Heart right ventricle (tissue), 16 donors: ENCODE measurements at regions not wholly inside any gene's neighbourhood (a gene's known extent, or its start where the extent isn't known, plus 50 kb on each side); places are given as distances from the start of the nearest gene placed in this dataset.

Experiments used
- ATAC-seq, 8 donors: fragments of 200-7000 bp; cut with Tn5 transposase; one replicate each; pipeline ENCODE4 v1.9.1; 2020; ENCODE audit warnings: mild to moderate bottlenecking in 8 of 8, moderate library complexity in 8 of 8, moderate number of reproducible peaks in 1 of 8
- DNase-seq, 2 donors: peaks; one replicate each; pipeline ENCODE4 v3.0.0-alpha.2; 2020
- H3K27ac ChIP-seq, 10 donors: fragments of 200-600 bp; sonication (generic) in 2 of 10; one replicate each; pipeline versions ENCODE4 v1.5.0 to v1.8.0; 2020 to 2022; ENCODE audit warnings: mild to moderate bottlenecking in 3 of 10
- H3K27me3 ChIP-seq, 7 donors: fragments of 200-600 bp; one replicate each; pipeline ENCODE4 v1.8.0; 2021 to 2022; ENCODE audit warnings: mild to moderate bottlenecking in 2 of 7
- H3K36me3 ChIP-seq, 9 donors: fragments of 200-600 bp; sonication (generic) in 1 of 9; one replicate each; pipeline versions ENCODE4 v1.5.0 to v1.8.0; 2020 to 2022; ENCODE audit warnings: mild to moderate bottlenecking in 2 of 9
- H3K4me1 ChIP-seq, 9 donors: fragments of 200-600 bp; sonication (generic) in 1 of 9; one replicate each; pipeline versions ENCODE4 v1.5.0 to v1.8.0; 2020 to 2022; ENCODE audit warnings: mild to moderate bottlenecking in 4 of 9
- H3K4me3 ChIP-seq, 10 donors: fragments of 200-600 bp; sonication (generic) in 2 of 10; one replicate each; pipeline versions ENCODE4 v1.5.0 to v1.8.0; 2020 to 2022; ENCODE audit warnings: mild to moderate bottlenecking in 7 of 10, moderate library complexity in 2 of 10
- H3K9me3 ChIP-seq, 11 donors: fragments of 200-600 bp in 10 of 11; sonication (generic) in 2 of 11; one replicate each; pipeline versions ENCODE4 v1.5.0 to v1.8.0; 2013 to 2022; ENCODE audit warnings: mild to moderate bottlenecking in 2 of 11, control low read depth in 1 of 11, moderate library complexity in 1 of 11
- CTCF ChIP-seq, 9 donors: fragments of 200-600 bp; sonication (generic) in 2 of 9; IDR thresholded peaks; one replicate each; pipeline versions ENCODE4 v1.5.0 to v1.8.0; 2021 to 2022; ENCODE audit warnings: antibody characterized with exemption in 9 of 9, mild to moderate bottlenecking in 5 of 9, moderate library complexity in 1 of 9
- WGBS, 2 donors: extraction: QIAGEN DNeasy Blood & Tissue Kit; methylation state at CpG; one replicate each; pipeline ENCODE4 v1.1.7; 2013; ENCODE audit warnings: inconsistent platforms in 1 of 2; 5-methylcytosine and 5-hydroxymethylcytosine counted together
- intact Hi-C, 10 donors: fragments of 100-400 bp; cut with DNase I; formaldehyde crosslinking; loops; one replicate each; pipeline versions ENCODE4 v1.11.1 to v1.14.2; 2022
- donor health status: Arrhythmogenic right ventricular cardiomyopathy.
- donor health status: ischemic (EF 13 %, LVEDD 7.1; RV severe dilation, severe dysfunction).
- donor health status: healthy with polysubstance abuse.
- donor health status: DM: no; HTN: yes; CAD: no.
- donor health status: DM: no; HTN: no; CAD: no.
- donor health status: ischemic (EF 25% LVEDD 6.9; RV normal size, moderate dysfunction).
- donor health status: ischemic (EF 25% LVEDD 5.7; RV mildly dilated, moderate dysfunction).
- donor health status: healthy.
- donor health status: DM: yes; HTN: yes; CAD: no.
- donor health status: Ischemic cardiomyopathy.
- donor health status: ischemic (EF 35%, LVEDD 5.7; RV mildly dilated, moderate dysfunction).
- donor health status: nonischemic (EF 11% LVEDD 7.7; RV severe dilation, severe dysfunction).
- donor health status: DM: yes; HTN: yes; CAD: no.
- donor health status: PGD.
- donor health status: ischemic (EF 29% LVEDD 5.4; RV normal size, mild dysfunction).
- donor health status: nonischemic (EF 23%, LVEDD 6.1; RV moderate dilation, normal function).

- no peak for TF ChIP-seq CTCF (IDR thresholded peaks at IDR 0.05)
- WGBS, 2 donors, result 76 to 85% methylated on average over 1 of the region's 1 CpG
- Histone ChIP-seq H3K4me1 (no peaks in the 10 kb centered on the region), H3K4me3 (no peak overlapping the region), H3K27me3 (peaks cover 0 to 6% (median 0%) of the 10 kb centered on the region in 7 donors), H3K36me3 (no peaks in the 10 kb centered on the region), H3K9me3 (no peaks in the 10 kb centered on the region), H3K27ac (no peak overlapping the region)
- DNase-seq (no peak), ATAC-seq (no peak)
- intact Hi-C loops, result no loop called here
Observed at GRCh38 chrX:12032082-12032481, 106.2 kb upstream of the FRMPD4 start.

GRCh38 chrX:12034741-12035140 is 103.5 kb upstream of the FRMPD4 start:
- H3K27me3 ChIP-seq, result no peaks in the 10 kb centered on the region
- no peak overlapping the region for H3K4me3 ChIP-seq
- no peaks in the 10 kb centered on the region for H3K9me3 ChIP-seq
- no peak for TF ChIP-seq CTCF (IDR thresholded peaks at IDR 0.05)
- intact Hi-C loops, result no loop called here
- no peak for DNase-seq
- ATAC-seq, result no peak
- H3K4me1 ChIP-seq, result no peaks in the 10 kb centered on the region
- no peaks in the 10 kb centered on the region for H3K36me3 ChIP-seq
- 71 to 72% methylated on average over 6 of the region's 6 CpGs for WGBS, 2 donors
- no peak overlapping the region for H3K27ac ChIP-seq

- Histone ChIP-seq H3K4me3 (no peak overlapping the region), H3K27ac (no peak overlapping the region), H3K27me3 (peaks cover 0 to 3% (median 0%) of the 10 kb centered on the region in 7 donors), H3K36me3 (no peaks in the 10 kb centered on the region), H3K9me3 (peaks cover 0 to 1% (median 0%) of the 10 kb centered on the region in 11 donors), H3K4me1 (no peaks in the 10 kb centered on the region)
- intact Hi-C loops, result no loop called here
- DNase-seq, result no peak
- WGBS, 2 donors, result 65 to 77% methylated on average over 4 of the region's 4 CpGs
- TF ChIP-seq CTCF (IDR thresholded peaks at IDR 0.05), result no peak
- no peak for ATAC-seq
Observed at GRCh38 chrX:12042615-12043014, 95.7 kb upstream of the FRMPD4 start.

GRCh38 chrX:12052109-12052508 is 86.2 kb upstream of the FRMPD4 start:
- intact Hi-C loops, result no loop called here
- no peak for TF ChIP-seq CTCF (IDR thresholded peaks at IDR 0.05)
- Histone ChIP-seq H3K4me3 (no peak overlapping the region), H3K27me3 (no peaks in the 10 kb centered on the region), H3K27ac (no peak overlapping the region), H3K9me3 (peaks cover 0 to 13% (median 0%) of the 10 kb centered on the region in 11 donors), H3K4me1 (no peaks in the 10 kb centered on the region), H3K36me3 (no peaks in the 10 kb centered on the region)
- no peak for ATAC-seq
- 75 to 89% methylated on average over 1 of the region's 1 CpG for WGBS, 2 donors
- DNase-seq, result no peak

GRCh38 chrX:12058087-12058486 is 80.2 kb upstream of the FRMPD4 start:
- Histone ChIP-seq H3K4me3 (no peak overlapping the region), H3K9me3 (no peaks in the 10 kb centered on the region), H3K36me3 (no peaks in the 10 kb centered on the region), H3K27me3 (no peaks in the 10 kb centered on the region), H3K27ac (no peak overlapping the region), H3K4me1 (no peaks in the 10 kb centered on the region)
- intact Hi-C loops, result no loop called here
- TF ChIP-seq CTCF (IDR thresholded peaks at IDR 0.05), result no peak
- 56 to 67% methylated on average over 4 of the region's 4 CpGs for WGBS, 2 donors
- ATAC-seq (no peak), DNase-seq (no peak)
